HL-60 (cell line): ENCODE measurements at regions not wholly inside any gene's neighbourhood (a gene's known extent, or its start where the extent isn't known, plus 50 kb on each side); places are given as distances from the start of the nearest gene placed in this dataset.

Experiments
- GABPA ChIP-seq: IDR thresholded peaks from 2 replicates; pipeline ENCODE4 v1.6.1; 2012; ENCODE audit warnings: low read depth
- POLR2AphosphoS5 ChIP-seq: IDR thresholded peaks from 2 replicates; pipeline ENCODE4 v1.6.1; 2012; ENCODE audit warnings: low read depth
- SPI1 ChIP-seq: IDR thresholded peaks from 2 replicates; pipeline ENCODE4 v1.6.1; 2012; ENCODE audit warnings: low read depth, mild to moderate bottlenecking, borderline replicate concordance
- TF ChIP-seq, protein P1 (sequence below): IDR thresholded peaks from one replicate; pipeline ENCODE4 v1.5.1; 2011; ENCODE audit warnings: low read length, control low read depth, inconsistent platforms; ENCODE audit not compliant: insufficient read depth
- TF ChIP-seq, protein P2 (sequence below): IDR thresholded peaks from 2 replicates; pipeline ENCODE4 v1.6.1; 2012; ENCODE audit warnings: low read depth; ENCODE audit not compliant: insufficient replicate concordance

DNA sequence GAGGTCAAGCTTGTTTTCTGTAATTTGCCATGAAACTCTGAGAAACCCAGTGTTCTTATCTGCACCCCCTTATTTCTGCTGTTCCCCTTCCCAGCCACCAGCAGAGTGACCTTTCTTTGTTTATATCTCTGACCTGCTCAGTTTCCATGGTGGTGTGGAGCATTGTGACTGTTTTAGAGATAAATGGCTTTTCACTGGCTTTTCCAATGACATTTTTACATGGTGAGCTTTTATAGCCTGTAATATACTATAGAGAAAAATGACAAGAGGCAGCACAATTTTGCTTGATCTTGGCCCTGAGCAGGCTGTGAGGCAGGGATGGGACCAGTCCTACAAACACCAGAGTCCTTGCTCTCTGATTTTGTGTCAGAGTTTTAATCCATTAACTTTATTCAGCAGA is 233.9 kb downstream of the FAT3 start:
- TF ChIP-seq, protein P1, sequence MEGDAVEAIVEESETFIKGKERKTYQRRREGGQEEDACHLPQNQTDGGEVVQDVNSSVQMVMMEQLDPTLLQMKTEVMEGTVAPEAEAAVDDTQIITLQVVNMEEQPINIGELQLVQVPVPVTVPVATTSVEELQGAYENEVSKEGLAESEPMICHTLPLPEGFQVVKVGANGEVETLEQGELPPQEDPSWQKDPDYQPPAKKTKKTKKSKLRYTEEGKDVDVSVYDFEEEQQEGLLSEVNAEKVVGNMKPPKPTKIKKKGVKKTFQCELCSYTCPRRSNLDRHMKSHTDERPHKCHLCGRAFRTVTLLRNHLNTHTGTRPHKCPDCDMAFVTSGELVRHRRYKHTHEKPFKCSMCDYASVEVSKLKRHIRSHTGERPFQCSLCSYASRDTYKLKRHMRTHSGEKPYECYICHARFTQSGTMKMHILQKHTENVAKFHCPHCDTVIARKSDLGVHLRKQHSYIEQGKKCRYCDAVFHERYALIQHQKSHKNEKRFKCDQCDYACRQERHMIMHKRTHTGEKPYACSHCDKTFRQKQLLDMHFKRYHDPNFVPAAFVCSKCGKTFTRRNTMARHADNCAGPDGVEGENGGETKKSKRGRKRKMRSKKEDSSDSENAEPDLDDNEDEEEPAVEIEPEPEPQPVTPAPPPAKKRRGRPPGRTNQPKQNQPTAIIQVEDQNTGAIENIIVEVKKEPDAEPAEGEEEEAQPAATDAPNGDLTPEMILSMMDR: no peak
- TF ChIP-seq POLR2AphosphoS5 (no peak), GABPA (no peak), SPI1 (no peak)
- TF ChIP-seq, protein P2, sequence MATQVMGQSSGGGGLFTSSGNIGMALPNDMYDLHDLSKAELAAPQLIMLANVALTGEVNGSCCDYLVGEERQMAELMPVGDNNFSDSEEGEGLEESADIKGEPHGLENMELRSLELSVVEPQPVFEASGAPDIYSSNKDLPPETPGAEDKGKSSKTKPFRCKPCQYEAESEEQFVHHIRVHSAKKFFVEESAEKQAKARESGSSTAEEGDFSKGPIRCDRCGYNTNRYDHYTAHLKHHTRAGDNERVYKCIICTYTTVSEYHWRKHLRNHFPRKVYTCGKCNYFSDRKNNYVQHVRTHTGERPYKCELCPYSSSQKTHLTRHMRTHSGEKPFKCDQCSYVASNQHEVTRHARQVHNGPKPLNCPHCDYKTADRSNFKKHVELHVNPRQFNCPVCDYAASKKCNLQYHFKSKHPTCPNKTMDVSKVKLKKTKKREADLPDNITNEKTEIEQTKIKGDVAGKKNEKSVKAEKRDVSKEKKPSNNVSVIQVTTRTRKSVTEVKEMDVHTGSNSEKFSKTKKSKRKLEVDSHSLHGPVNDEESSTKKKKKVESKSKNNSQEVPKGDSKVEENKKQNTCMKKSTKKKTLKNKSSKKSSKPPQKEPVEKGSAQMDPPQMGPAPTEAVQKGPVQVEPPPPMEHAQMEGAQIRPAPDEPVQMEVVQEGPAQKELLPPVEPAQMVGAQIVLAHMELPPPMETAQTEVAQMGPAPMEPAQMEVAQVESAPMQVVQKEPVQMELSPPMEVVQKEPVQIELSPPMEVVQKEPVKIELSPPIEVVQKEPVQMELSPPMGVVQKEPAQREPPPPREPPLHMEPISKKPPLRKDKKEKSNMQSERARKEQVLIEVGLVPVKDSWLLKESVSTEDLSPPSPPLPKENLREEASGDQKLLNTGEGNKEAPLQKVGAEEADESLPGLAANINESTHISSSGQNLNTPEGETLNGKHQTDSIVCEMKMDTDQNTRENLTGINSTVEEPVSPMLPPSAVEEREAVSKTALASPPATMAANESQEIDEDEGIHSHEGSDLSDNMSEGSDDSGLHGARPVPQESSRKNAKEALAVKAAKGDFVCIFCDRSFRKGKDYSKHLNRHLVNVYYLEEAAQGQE: no peak
